Ovary (tissue), 3 donors: ENCODE measurements at regions not wholly inside any gene's neighbourhood (a gene's known extent, or its start where the extent isn't known, plus 50 kb on each side); places are given as distances from the start of the nearest gene placed in this dataset.

Experiments used
- CTCF ChIP-seq, 3 donors: fragments of 450-650 bp in 2 of 3; fragments of 200-600 bp in 1 of 3; IDR thresholded peaks; one replicate each; pipeline versions ENCODE4 v1.5.1 to v1.8.0; 2016 to 2022; ENCODE audit warnings: antibody characterized with exemption in 3 of 3, mild to moderate bottlenecking in 1 of 3
- EP300 ChIP-seq: sonication (generic); formaldehyde crosslinking; IDR thresholded peaks from one replicate; pipeline ENCODE4 v1.6.1; 2017; ENCODE audit warnings: antibody characterized with exemption
- POLR2A ChIP-seq: fragments of 450-650 bp; IDR thresholded peaks from one replicate; pipeline ENCODE4 v1.6.1; 2017; ENCODE audit warnings: antibody characterized with exemption, mild to moderate bottlenecking, moderate library complexity
- donor health status: DM: no; HTN: no; CAD: no.

GRCh38 chr2:42916324-42916723 lies 123.9 kb upstream of the HAAO start:
- TF ChIP-seq POLR2A: no peak
- TF ChIP-seq EP300: no peak
- TF ChIP-seq CTCF (IDR thresholded peaks at IDR 0.05): no peak
